HFFc6 (cell line): ENCODE measurements at regions not wholly inside any gene's neighbourhood (a gene's known extent, or its start where the extent isn't known, plus 50 kb on each side); places are given as distances from the start of the nearest gene placed in this dataset.

Source experiments
- DNase-seq: peaks from one replicate; pipeline ENCODE4 v3.0.0-alpha.2; 2018
- H3K27ac Mint-ChIP-seq: 2 replicates; pipeline ENCODE4 v1.8.0; 2020; ENCODE audit warnings: mild to moderate bottlenecking, mixed read lengths
- H3K27me3 Mint-ChIP-seq: 2 replicates; pipeline ENCODE4 v1.8.0; 2021; ENCODE audit warnings: mild to moderate bottlenecking, moderate library complexity, mixed read lengths; ENCODE audit not compliant: insufficient read depth
- H3K36me3 Mint-ChIP-seq: 2 replicates; pipeline ENCODE4 v1.8.0; 2021; ENCODE audit warnings: low read depth, mixed read lengths
- H3K4me1 Mint-ChIP-seq: 2 replicates; pipeline ENCODE4 v1.8.0; 2020; ENCODE audit warnings: low read depth, mixed read lengths
- H3K4me3 Mint-ChIP-seq: 2 replicates; pipeline ENCODE4 v1.8.0; 2020; ENCODE audit warnings: mild to moderate bottlenecking, moderate library complexity, mixed read lengths
- H3K9me3 Mint-ChIP-seq: 2 replicates; pipeline ENCODE4 v1.8.0; 2020; ENCODE audit warnings: mild to moderate bottlenecking, mixed read lengths
- TF ChIP-seq, protein P1 (sequence below): fragments of 200-600 bp; sonication (generic); IDR thresholded peaks from 2 replicates; pipeline ENCODE4 v1.5.0; 2021; ENCODE audit warnings: antibody characterized with exemption, mild to moderate bottlenecking

DNA sequence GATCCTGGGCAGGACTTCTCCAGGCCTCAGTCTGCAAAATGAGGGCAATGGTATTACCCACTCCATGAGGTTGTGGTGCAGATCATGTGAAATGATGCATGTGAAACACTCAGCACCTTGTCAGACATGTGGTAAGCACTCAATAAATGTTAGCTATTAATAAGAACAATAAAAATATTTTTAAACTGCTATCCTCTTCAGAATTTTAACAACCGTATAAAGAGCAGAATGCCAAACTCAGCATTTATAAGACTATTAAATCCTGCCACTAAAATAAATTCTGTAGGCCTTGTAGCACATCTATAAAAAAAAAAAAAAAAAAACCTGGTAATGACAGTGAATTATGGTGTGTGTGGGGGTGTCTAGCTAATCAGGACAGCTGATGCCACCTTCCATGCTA lies 213.9 kb upstream of the UMPS start:
- Mint-ChIP-seq H3K9me3 (no peaks in the 10 kb centered on the region), H3K4me1 (peaks cover 12% of the 10 kb centered on the region), H3K4me3 (no peak overlapping the region), H3K36me3 (no peaks in the 10 kb centered on the region), H3K27me3 (peaks cover 28% of the 10 kb centered on the region), H3K27ac (no peak overlapping the region)
- TF ChIP-seq, protein P1, sequence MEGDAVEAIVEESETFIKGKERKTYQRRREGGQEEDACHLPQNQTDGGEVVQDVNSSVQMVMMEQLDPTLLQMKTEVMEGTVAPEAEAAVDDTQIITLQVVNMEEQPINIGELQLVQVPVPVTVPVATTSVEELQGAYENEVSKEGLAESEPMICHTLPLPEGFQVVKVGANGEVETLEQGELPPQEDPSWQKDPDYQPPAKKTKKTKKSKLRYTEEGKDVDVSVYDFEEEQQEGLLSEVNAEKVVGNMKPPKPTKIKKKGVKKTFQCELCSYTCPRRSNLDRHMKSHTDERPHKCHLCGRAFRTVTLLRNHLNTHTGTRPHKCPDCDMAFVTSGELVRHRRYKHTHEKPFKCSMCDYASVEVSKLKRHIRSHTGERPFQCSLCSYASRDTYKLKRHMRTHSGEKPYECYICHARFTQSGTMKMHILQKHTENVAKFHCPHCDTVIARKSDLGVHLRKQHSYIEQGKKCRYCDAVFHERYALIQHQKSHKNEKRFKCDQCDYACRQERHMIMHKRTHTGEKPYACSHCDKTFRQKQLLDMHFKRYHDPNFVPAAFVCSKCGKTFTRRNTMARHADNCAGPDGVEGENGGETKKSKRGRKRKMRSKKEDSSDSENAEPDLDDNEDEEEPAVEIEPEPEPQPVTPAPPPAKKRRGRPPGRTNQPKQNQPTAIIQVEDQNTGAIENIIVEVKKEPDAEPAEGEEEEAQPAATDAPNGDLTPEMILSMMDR = no peak
- DNase-seq = no peak

DNA sequence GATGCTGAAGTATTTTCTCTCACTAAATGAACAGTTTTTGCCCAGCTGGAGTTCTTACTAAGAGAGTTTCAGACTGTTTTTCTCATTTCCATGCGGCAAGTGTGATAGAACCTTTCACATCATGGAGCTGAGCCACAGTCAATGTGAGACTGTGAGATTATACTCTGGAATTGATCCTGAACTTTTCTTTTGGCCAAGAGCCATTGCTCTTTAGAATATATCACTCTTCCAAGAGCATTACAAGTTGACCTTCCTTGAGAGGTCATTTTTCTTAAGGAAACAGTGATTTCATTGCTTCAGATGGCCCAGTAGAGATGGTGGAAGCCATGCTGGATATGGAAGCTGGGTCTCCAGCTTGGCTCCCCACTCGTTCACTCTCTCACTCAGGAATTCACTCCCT lies 212.9 kb upstream of the UMPS start:
- H3K9me3 Mint-ChIP-seq = no peaks in the 10 kb centered on the region
- peaks cover 11% of the 10 kb centered on the region; the same call in 1 of the 2 replicates for H3K4me1 Mint-ChIP-seq
- H3K36me3 Mint-ChIP-seq = no peaks in the 10 kb centered on the region
- no peak overlapping the region for H3K4me3 Mint-ChIP-seq
- H3K27ac Mint-ChIP-seq = no peak overlapping the region
- TF ChIP-seq, protein P1 = no peak
- peaks cover 30% of the 10 kb centered on the region for H3K27me3 Mint-ChIP-seq
- no peak for DNase-seq

DNA sequence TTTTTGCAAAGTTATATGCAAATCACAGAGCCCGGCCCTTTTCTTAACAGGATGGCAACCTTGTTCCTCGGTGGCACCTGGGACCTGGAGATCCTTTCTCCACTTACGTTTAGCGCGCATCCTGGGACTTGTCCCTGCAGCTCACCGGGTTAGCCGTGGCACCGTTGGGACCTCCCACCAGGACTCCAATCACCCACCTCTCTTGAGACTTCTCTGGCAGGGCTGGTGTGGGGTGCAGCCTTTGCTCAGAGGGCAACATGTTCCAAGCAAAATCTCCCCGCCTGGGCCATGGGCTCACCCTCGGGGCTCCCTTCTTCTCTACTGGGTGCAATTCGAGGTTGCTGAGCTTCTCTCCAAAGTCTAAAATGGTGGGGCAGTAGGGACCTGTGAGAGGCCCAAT lies 211.9 kb upstream of the UMPS start:
- no peak overlapping the region for H3K4me3 Mint-ChIP-seq
- H3K27ac Mint-ChIP-seq = no peak overlapping the region
- peaks cover 5% of the 10 kb centered on the region; the same call in 1 of the 2 replicates for H3K4me1 Mint-ChIP-seq
- no peaks in the 10 kb centered on the region for H3K36me3 Mint-ChIP-seq
- H3K9me3 Mint-ChIP-seq = no peaks in the 10 kb centered on the region
- H3K27me3 Mint-ChIP-seq = peaks cover 30% of the 10 kb centered on the region
- TF ChIP-seq, protein P1 = no peak
- DNase-seq = no peak

DNA sequence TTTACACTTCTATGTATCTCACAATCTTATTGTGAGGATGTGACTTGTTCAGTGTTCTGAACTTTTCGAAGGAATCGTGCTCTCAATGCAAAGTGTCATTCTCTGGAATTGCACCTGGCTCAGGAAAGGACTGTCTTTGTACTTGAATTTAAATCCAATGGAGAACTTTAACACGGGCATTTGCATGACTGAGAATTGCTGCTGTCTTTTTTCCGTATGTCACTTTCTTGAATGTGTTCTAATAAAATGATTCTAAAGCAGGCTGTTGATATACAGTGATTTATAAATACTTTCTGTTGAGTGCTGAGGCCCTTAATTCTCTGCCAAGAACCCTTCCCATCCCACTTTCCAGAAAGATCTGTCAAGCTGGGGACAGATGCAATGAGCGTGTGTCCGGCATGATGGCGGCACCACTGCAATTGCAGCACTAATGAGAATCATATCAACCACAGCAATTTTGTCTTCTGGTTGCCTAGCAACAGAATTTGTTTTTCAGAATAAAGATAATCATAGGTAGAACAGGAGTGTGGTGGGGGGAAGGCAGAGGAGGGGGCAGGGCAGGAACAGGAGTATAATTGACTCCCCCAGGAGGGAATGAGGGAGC lies 210.6 kb upstream of the UMPS start:
- peaks cover 33% of the 10 kb centered on the region for H3K27me3 Mint-ChIP-seq
- DNase-seq = no peak
- no peak overlapping the region for H3K27ac Mint-ChIP-seq
- TF ChIP-seq, protein P1 = no peak
- H3K4me1 Mint-ChIP-seq = peaks cover 2% of the 10 kb centered on the region; the same call in 1 of the 2 replicates
- no peaks in the 10 kb centered on the region for H3K9me3 Mint-ChIP-seq
- H3K4me3 Mint-ChIP-seq = no peak overlapping the region
- no peaks in the 10 kb centered on the region for H3K36me3 Mint-ChIP-seq

DNA sequence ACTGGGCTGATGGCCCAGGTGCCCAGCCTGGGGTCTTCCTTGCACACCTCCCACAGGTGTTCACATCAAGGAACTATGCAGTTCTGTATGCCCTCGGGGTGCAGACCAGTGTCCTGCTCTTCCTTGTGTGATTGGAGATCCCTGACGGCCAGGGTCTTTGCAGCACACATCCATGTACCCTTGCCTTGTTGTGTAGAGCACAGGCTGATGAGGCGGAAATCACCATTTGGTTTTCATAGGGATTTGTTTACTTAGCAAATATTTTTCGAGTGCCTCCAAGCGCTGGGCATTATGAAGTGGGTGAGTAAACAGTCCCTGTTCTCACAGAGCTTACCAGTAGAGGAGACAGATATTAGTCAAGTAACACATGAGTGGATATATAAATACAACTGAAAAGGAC lies 209.3 kb upstream of the UMPS start:
- peaks cover 33% of the 10 kb centered on the region for H3K27me3 Mint-ChIP-seq
- no peak overlapping the region for H3K4me3 Mint-ChIP-seq
- no peaks in the 10 kb centered on the region for H3K36me3 Mint-ChIP-seq
- no peak for DNase-seq
- no peaks in the 10 kb centered on the region; the same call in 1 of the 2 replicates for H3K9me3 Mint-ChIP-seq
- TF ChIP-seq, protein P1 = no peak
- H3K4me1 Mint-ChIP-seq = no peaks in the 10 kb centered on the region
- H3K27ac Mint-ChIP-seq = no peak overlapping the region
